Cerebellar cortex (tissue), 1 donor: ENCODE measurements at regions not wholly inside any gene's neighbourhood (a gene's known extent, or its start where the extent isn't known, plus 50 kb on each side); places are given as distances from the start of the nearest gene placed in this dataset.
A peak's percentile ranks its signal among the peaks of the same experiment; 100 is the strongest.

ENCODE experiments used
- DNase-seq: peaks from one replicate; pipeline ENCODE4 v3.0.0-alpha.2; 2015; ENCODE audit warnings: low spot score

DNA sequence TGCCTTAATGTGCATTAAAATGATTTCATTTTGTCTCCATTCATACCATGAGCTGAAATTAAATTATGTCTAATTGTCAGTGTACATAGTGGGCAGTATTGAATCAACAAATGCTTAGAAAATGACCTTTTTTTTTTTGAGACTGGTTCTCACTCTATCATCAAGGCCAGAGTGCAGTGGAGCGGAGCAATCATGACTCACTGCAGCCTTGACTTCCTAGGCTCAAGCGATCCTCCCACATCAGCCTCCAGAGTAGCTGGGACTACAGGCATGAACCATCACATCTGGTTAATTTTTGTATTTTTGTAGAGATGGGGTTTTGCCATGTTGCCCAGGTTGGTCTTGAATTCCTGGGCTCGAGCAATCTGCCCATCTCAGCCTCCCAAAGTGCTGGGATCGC, 117.0 kb upstream of the BLID start:
- DNase-seq: no peak

DNA sequence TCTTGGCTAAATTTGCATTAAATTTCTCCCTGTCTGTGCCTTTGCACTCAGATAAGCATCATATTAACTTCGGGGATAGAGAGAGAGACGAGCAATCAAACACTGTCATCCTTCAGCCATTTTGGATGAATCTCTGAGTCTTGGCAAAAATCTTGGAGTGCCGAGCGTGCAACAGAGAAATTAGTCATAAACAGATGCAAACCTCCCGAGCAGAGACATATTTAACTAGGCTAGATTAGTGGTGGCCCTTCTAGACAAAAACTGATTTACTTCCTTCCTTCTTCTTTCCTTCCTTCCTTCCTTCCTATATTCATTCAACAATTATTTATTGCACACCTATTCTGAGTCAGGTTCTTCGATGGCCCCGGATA, 114.4 kb upstream of the BLID start:
- no peak for DNase-seq

DNA sequence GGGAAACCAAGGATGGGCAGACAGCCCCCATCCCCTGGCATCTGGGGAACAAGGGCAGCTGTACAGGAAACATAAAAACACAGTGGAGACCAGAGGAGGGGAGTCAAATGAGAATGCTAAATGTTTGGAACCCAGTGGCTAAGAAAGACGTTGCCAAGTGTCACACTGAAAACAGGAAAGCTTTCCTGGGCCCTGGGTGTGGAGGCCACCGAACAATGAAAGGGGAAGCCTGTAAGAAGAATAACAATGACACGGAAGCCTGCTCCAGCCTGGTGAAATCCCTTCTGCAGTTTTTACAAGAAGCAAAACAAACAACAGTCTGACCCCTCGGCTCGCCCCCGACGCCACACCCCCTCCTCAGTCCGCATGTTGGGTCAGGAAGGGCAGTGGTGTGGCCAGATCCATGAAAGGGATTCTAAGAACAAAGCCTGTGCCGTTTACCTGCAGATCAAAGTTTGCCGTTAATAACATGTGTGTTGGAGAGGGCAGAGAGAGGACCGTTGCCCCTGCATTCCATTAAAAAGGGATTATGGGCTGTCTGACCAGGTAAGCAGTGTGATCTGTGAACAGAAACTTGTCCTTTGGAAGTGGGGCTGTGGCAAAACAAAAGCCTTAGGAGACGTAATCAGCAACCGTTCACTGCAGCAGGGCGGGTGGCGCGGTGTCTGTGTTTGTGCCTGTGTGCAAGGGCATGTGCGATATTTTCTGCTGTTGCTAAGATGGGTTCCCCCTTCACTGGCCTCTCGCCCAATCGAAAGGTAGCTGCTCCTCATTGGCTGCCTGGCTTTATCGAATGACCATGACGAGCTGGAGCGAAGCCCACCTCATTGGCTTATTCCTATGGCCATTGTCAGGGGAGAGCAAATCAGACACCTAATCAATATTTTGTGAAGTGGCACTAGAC, 113.7 kb upstream of the BLID start:
- peak; percentile 13 for DNase-seq

DNA sequence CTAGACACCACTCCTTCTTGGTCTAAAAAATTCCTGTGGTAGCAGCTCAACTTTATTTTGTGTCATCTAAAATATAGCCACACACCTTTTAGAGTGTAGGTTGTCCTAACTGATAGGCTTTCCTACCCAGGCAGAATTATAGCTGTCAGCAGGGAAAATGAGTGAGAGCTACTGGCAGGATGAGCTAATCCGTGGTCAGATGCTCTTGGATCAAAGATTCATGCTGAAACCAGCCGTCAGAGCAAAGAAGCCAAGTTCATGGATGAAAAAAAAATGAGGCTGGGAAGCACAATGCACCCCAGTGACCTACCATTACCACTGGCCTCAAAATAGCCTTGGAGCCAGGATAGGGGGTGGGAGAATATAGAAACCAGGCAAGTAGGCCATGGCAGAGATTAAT, 113.1 kb upstream of the BLID start:
- DNase-seq: no peak

DNA sequence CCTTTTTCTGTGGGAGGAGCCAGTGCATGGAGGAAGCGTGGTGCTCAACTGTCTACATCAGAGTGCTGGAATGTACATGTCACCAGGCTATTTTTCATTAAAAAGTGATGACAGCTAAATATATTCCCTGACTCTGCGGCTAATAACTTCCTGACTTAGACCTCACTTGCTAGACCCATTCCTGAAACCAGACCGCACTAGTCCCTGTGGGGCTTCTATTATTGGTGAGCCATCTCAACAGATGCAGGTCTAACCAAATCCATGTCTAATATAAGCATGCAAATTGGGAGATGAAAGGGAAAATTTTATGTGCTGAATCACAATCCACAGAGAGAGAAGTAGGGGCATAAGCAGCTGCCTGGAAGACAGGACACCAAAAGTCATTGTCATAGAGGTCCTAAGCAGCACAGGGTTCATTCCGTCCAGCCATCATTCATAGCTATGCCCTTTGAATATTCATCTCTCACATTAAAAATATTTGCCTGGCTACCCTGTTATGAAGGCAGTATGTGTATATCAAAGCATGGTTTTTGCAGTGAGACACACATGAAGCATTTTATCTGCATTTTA, 110.9 kb upstream of the BLID start:
- DNase-seq: no peak

DNA sequence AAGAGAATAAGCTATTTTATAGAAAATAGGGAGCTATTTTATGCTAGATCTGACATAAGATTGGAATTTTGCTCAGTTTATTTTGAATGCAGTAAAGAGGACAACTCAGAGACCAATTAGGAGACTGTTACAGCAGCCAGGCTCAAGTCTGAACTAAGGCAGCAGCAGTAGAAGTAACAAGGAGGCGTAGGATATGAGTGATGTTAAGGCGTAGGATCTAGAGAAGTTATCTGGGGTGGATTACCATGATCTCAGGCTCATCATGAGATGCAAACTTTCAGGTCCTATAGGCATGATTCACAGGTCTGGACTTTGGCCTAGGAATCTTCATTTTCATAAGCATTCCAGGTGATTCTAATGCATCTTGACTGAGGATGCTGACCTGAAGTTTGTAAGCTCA, 108.9 kb upstream of the BLID start:
- no peak for DNase-seq

DNA sequence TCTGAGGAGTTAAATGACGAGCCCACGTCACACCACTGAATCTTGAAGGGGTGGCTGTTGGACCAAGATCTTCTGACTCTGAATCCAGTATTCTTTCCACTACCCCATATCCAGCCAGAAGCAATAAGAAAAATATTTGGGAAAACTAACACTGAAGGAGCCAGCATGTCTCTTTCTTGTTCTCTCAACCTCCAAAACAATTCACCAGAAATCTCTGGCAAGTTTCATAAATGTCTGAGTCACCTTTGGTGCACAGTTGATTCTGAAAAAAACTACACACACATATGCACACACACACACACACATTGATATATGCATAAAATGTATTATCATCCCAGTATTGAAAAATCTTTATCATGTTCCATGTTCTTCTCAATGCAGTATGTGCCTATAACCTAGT, 104.3 kb upstream of the BLID start:
- DNase-seq: no peak

DNA sequence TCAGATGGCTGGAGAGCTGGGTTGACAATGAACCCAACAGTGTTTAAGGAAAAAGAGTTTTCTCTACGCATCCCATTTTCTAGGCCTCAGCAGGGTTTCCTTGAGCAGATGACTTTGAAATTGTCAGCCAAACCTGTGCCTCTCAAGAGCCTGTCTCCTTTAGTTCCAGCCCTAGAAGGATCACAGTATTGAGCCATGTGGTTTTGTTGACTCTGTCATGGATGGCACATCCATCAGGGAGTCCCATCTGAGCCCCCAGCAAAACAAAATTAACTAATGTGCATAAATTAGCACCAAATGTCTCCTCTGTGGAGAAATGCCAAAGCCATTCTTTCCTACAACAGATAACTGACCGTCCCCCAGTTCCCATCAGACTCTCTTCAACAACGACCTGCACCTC, 103.8 kb upstream of the BLID start:
- no peak for DNase-seq

DNA sequence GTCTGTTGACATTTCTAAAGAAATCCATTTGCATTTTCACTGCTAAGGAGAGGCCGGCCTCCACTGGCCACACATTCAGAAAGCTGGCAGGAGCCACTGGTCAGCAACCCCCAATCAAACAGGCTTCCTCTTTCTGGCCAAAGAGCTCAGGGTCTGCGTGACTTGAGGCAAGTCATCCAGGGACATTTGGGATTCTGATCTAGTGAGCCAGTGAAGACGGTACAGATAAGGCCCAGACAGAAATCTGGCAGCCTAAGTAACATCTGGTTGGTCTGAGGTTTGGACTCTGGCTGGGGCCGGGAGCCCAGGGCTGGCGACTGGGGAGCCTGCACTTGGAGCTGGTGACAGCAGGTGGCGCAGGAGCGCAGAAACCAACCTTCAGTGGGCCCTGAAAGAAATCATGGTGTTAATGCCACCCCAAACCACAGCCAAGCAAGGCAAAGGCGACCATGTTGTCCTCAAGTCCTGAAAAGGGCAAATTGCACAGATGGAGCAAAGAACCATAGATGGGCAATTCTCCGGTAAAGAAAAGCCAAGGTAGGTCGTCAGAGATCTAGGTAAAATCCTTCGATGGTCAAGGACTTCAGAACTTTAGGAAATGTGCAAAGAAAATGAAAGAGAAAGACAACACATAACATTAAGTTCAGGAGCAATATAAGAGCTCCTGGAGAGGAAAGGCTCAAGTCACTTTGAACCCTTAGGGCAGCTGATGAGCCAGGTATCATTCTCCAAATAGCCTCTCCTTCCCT, 99.4 kb upstream of the BLID start:
- DNase-seq: peak; percentile 19

DNA sequence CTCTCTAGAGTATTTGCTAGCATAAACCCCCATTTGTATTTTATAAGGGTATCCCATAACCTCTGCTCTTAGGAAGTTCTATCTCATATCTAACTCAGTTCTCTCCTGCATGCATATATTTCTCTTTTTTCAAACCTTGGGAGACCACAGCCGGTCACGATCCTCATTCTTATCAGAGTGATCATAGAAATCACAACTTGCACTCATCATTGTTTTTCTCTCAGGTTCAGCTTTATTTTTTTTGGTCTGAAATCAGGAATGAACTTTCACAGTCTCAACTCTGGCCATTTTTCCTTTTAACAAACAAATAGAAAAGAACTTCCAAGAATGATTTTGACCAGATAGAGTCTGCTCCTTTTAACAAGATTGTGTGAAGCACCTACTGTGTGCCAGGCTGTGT, 98.6 kb upstream of the BLID start:
- no peak for DNase-seq

DNA sequence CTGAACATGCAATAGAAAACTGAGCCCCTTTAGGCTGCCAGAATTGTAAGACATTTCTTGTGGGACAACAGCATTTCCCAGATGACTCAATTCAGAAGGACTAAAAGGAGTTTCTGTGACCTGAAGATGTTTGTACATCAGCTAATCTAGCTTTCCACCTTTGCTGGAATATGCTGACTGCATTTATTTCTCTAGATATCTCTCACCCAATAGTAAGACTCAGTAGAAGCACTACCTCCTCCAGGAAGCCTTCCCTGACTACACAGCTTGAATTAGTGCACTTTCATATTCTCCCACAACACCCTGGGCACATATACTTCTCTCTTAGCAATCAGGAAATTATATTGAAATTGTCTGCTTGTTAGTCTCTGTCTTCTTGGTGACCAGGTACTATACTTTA, 98.1 kb upstream of the BLID start:
- no peak for DNase-seq

DNA sequence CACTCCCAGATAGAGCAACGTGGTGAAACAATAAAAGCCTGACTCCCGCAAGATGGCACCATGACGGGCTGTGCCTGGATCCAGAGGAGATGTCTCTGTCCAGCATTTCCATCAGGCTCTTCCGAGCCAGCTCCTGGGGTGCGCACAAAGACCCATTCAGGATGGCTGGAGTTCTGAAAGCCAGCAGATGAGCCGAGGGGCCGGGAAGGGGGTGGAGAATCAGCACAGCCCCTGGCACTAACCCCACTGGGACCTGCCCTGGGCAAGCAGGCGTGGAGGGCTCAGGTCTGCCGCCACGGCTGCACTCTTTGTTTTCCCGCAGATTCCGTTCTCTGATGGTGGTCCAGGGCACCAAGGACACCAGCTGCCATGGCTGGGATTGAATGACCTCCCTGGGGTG, 97.2 kb upstream of the BLID start:
- no peak for DNase-seq

DNA sequence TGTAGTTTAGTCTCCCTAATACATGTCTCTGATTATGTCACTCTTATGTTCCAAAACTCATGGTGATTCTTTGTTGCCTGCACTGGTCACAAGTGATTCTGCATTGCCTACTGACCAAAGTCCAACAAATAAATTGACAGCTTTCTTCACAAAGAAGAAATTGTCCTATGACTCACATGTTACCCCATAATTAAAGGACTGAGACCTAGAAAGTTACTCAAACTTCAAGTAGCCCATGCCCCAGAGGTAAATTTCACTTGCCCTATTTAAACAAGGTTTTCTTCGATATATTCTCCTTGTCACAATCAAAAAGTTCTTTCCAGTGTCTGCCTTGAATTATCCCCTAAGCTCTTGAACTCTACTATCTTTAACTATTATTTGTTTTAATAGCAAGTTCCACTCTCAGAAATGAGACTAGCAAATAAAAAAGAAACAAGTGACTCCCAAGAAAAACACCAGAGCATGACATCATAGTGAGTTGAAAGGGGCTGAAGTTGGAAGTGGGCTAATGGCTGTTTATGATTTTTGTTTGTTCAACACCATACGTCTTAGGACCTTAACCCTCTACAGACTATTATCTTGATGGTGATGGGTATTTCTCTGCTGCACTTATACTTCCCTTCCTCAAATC, 94.5 kb upstream of the BLID start:
- no peak for DNase-seq

DNA sequence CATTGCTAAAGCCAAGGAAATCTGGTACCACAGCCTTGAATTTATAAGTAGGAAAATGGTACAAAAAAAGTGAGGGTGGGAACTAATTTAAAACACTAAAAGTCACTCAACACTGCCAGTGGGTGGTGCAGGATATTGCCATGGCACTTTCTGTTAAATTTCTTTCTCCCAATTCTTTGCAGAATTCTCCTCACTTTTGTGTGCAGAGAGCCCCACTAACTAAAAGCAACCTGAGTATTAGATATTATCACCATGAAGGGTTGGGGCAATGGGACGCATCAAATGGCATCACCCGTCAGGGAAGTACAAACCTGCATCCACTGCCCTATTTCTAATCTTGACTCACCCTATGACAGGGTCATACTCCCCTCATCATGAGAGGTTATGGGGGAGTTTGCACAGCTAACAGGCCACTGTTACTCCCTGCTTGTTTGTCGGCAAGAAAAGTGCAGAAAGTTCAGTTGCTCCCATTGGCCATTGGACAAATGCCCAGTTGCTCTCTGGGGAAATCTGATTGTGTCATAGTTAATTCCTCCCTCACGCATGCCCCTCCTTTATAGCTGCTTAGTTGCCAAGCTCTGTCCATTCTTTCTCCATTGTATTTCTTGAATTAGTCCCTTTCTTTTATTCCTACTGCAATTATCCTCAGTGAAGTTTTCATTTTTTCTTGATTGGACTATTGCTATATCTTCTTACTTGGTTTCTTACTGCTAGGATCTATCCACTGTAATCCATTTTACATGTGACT, 93.8 kb upstream of the BLID start:
- DNase-seq: no peak

DNA sequence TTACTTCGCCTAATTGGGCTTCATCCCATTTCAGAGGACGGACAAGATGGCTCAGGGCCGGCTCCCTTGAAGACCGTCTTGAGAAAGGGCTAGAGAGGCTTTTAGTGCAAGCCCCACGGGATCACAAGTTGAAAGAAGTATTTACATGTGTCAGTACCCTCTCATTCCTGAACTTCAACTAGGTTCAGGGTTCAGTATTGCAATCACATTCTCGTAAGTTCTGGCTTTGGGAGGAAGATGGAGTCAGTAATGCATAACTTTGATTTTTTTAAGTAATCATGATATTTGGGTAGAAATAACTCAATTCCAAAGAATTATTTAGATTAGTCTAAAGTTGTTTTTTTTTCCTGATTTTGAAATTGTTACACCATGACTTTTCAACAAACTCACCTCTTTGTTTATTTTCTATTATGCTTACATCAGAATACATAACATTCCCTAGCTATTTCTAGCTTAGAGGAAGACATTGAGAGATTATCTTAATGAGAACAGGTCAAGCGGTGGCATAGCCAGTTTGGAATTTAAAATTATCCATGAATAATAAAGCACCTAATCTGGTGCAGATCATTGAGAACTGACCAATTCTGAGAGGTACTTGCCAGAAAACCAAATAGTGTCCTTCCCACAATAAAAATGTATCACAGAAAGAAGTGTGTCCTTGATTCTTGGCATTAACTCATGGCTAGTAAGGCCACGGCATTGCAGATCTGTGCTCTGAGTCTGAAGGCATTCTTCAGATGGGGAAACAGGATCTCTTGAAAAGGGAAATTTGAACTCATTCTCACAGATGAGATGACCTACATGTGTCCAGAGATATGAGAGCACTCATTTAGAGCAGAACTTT, 92.1 kb upstream of the BLID start:
- no peak for DNase-seq

DNA sequence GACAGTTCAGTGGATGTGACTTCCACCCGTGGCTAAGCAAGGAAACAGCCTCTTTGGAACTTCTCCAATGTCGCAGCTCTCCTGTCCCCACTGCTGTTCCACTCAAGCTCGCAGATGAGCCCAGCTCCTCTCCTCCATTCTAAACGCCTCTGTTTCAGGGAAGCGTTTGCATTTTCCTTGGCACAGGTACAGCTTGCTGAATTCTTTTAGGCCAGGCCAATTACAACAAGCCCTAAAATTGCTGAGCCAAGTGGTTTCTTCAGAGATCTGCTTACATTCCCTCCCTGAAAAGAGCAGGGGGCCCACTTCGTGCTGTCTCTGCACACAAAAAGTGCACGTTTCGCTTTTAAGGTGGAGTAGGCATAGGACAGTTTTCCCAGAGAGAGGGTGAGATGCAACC, 91.5 kb upstream of the BLID start:
- no peak for DNase-seq

DNA sequence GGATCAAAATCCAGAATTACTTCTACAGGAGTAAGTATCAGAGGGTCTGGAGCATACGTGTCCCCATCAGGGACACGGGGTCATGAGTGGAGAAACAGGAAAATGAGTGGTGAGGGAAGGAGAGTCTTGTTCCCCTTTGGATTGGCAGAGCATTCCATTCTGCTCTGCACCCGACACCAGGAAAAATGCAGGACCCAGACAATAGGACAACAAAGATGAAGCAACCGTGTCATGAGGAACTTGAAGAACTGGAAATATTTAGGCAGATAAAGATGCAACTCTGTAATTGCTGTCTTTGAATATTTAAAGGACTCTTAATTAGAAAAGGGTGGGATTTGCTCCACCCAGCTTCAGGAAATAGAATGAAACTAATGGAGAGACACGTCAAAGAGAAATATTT, 89.0 kb upstream of the BLID start:
- DNase-seq: no peak

DNA sequence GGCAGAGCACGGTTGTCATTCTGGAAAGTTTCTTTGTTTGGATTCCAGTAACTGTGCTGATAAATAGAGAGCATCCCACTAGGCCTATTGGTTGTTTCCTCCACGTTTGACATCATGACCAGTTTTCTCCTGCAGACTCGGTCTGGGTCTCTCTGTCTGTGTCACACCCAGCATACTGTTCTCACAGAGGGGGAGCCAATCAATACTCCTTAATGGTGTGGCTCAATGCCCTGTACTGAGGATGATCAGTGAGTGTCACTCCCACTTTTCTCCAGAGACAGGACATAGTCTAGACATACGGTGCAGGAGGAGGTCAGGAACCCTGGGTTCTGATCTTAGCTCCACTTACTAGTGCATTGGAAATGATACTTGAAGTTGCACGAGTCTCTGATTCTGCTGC, 88.2 kb upstream of the BLID start:
- DNase-seq: no peak

DNA sequence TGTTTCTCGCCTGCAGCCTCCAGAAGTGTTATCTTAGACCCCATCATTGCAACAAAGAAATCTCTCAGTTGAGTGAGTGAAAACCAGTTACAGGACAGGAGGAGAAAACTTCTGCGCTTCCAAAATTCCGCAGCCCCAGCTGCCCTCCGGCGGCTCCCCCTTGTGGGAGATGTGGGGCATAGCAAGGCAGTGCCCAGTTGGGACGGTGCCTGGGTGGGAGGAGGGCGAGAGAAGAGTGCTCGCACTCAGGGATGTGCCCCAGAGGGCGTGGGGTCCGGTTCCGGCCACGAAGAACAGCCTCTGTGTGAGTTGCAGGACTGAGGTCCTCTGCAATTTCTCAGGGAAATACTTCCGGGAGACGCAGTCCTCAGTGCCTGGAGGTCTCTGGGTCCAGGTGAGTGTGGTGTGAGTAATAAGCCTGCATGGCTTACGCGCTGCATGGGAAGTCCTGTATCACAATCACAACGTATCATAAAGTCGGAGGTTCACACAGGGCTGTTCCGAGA, 87.0 kb upstream of the BLID start:
- peak; percentile 10 for DNase-seq

DNA sequence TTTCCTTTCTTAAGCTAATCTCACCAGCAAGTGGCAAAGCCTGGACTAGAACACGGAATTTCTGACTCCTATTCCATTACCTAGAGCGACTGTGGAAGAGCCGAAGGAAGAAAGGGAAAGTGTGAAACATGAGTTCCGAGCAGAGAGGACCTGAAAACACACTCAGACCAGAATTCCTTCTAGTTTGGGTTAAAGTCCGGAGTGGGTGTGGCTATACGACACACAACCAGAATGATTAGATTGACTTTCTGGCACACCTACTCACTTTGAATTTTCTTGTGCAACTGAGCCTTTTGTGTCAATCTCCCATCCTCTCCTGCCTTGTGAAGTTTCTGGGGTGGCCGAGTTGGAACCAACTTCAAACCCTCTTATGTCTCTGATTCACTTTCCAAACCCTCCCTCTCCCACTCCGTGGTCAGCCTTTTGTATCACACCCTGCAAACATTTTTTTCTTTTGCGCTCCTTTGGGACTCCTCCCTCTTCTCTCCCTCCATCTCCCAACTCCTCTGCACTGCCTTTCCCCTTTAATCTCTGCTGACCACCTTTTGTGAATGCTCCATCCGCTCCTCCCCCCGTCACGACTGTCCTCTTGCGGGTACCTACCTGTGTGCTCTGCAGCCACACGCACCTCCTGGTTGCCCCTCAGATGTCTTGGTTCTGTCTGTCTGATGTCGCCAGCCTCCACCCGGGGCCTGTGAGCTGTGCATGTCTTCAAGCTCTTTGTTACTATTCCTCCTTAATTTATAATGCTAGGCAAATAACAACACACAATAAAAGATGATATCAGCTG, 86.3 kb upstream of the BLID start:
- no peak for DNase-seq
